NCI-H1436 treated with DMSO at 0.1 percent for 48 hours (cell line): ENCODE measurements at regions not wholly inside any gene's neighbourhood (a gene's known extent, or its start where the extent isn't known, plus 50 kb on each side); places are given as distances from the start of the nearest gene placed in this dataset.

Experiments used
- DNase-seq: peaks from one replicate; lab custom pipeline; 2025; lab: John Stamatoyannopoulos, UW

DNA sequence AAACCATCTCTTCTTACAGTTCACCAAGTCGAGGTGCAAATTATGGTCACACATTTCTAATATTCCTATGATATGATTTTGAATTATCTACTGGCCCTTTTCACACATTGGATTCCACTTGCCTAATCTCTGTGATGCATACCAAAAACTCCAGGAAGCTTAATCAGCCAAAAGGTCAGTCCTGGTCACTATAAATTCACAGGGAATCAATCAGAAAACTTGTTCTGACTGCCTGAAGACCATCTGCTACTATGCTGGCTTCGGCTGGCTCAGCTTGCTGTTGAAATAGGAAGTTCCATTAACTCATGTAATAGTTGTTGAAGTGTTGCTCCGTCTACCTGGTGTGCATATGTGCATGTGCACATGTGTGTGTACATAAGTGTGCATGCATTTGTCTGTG, 142.8 kb upstream of the FLRT2 start:
- DNase-seq = no peak

DNA sequence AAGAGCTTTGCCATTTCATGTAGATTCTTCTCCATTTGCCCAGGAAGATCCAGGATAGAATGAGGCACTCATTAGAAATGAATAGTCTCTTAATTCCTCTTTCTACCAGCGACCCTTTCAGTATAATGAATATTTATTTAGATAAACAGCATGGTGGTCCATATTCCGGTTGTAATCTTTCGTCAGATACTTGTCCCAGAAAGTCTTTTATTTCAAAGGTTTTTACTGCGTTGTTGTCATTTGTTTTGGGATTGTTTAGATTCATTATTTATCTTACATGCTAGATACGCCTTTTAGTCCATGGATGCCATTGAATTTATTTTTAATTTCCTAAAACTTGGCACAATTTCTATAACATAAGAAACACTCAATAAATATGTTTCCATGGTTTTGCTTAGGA, 139.7 kb upstream of the FLRT2 start:
- no peak for DNase-seq

DNA sequence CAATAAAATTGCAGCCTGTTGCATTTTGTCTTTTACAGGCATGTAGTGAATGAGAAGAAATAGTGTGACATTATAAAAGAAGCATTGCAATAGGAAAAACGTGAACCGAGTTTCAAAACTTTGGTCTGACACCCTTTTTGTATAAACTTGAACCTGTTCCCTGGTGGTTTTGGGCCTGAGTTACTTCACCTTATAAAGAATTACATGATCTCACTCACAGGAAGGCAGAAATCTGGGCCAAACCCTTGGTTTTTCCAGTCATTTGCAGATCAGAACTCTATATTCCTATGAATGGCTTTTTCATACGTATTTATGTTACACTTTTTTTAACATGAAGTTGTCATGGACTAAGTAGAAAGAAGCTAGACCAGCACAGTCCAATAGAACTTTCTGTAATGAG, 138.5 kb upstream of the FLRT2 start:
- no peak for DNase-seq

DNA sequence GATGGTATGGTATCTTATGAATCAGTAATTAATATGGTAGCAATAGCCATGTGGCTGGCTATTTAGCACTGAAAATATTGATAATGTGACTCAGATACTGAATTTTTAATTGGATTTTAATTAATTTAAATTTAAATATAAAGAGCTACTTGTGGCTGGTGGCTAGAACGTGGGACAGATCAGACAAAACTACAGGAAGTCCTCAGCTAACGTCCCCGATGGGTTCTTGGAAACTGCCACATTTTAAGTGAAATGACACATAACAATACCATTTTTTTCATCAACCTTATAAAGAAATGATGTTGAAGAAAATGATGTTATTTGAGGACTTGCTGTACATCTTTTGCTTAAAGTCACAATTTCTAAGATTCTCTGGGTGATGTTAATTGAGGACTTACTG, 138.1 kb upstream of the FLRT2 start:
- no peak for DNase-seq

DNA sequence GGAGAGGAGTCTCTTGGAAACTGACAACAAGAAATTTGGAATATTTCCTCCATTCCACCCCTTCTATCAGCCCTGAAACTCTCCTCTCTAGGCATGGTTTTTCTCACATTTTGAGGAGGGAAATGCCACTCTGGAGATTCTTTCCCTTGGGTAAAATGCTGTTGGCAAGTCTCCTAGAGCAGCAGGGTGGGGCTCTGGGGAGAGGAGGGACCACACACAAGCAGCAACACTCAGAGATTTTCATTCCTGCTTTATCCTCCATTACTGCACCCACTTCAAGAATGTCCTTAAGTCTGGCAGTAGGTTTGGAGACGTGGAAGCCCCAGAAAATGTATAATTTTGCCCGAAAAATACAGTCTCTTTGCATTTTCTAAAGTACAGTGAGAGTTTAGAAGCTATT, 130.8 kb upstream of the FLRT2 start:
- DNase-seq = no peak

DNA sequence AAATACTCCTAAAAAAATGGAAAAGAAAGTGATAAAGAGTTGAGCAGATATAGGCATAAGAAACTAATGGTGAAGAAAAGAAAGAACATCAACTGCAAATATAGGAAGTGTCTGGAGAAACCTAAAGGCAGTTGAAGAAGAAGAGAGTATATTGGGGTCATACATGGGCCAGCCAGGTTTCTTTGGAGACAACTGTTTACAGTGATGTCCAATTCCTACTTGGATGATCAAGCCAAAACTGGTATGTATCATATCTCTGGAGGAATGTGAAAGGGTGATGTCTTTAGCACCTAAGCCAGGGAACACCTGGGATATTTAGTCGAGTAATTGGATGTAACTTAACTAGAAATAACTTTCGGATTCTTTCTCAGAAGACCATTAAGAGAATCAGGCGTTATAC, 129.3 kb upstream of the FLRT2 start:
- no peak for DNase-seq

DNA sequence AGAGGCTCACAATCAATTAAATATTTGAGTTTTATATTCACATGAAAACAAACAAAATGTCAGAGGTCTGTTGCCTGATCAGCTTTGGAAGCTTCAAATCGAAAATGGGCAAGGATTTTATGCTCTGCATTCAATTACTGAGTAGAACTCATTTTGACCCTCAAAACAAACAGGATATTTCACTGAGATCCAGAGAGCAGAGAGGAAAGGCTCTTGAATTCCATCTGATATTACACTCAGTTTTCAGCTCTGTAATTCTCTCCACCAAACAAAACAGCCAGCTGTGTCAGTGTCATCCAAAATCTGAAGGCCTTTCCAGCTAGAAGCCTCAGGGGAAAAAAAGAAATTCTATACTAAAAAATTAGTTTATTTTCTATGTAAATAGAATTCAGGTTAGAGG, 128.6 kb upstream of the FLRT2 start:
- no peak for DNase-seq

DNA sequence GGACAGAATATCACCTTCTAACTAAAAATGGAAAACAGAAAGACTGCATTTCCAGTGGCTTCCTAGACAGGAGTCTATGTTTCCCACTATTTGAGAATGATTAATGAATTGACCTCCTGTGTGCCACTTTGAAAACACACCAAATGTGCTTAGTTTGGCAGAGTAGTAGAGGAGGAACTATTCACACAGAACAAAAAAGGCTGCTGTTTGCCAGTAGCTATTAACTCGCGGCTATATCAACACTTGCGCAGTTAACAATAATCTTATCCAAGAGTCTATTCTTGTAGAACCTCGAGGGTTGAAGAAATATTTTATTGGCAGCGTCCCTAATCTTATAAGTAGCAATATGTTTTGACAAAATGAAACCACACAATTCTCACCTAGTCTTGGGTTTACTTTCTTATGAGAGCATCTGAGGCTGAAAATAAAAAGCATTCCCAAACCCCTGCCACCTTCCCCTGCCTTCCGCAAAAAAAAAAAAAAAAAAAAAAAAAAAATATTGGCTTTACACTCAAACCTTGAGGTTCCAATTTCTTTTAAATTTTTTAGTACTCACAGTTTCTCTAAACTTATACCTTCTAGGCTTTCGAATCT, 127.3 kb upstream of the FLRT2 start:
- DNase-seq = no peak

DNA sequence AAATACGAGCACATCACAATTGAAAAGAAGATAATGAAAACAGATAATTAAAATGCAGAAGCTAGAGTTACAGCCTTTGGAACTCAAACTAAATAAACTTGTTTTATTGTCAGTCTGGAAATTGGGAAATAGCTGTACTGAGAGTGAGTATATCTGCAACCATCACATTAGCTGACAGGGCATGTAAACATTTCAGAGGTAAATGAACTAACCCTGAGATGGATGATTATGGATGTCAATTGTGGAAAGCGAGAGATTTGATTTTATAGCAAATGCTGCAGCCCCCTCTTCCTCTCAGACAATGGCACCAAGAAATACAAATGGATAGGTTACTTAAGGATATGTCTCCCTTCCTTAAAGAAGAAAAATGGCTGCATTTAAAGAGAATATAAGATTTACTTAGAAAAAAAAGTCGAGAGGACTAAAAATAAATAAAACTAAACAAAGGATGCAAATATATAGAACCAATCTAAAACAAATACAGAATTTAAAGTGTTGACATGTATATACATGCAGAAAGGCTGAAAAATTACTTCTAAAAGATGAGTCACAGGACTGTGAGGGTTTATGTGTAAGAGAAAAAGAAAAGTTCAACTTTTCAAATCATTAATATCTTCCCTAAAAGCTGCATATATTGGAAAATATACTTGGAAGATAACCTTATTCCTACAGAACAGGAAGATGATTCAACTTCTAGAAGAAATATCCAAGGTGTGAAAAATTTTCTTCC, 120.3 kb upstream of the FLRT2 start:
- no peak for DNase-seq

DNA sequence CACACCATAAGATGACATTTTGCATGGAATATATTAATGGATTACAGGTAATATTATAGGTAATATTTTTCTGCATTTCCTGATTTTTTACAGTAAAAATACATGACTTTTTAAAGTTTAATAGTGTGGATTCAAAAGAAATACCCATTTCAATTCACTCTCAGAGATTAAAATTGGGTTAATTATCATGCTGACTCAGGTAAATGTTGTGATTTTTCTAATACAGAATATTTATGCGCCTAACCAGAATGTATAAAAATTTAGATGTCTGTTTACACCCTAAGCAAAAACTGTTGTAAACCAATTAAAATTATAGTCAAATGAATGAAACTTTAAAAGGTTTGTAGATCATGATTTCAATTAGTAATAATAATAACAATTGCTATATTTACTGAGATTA, 117.2 kb upstream of the FLRT2 start:
- no peak for DNase-seq

DNA sequence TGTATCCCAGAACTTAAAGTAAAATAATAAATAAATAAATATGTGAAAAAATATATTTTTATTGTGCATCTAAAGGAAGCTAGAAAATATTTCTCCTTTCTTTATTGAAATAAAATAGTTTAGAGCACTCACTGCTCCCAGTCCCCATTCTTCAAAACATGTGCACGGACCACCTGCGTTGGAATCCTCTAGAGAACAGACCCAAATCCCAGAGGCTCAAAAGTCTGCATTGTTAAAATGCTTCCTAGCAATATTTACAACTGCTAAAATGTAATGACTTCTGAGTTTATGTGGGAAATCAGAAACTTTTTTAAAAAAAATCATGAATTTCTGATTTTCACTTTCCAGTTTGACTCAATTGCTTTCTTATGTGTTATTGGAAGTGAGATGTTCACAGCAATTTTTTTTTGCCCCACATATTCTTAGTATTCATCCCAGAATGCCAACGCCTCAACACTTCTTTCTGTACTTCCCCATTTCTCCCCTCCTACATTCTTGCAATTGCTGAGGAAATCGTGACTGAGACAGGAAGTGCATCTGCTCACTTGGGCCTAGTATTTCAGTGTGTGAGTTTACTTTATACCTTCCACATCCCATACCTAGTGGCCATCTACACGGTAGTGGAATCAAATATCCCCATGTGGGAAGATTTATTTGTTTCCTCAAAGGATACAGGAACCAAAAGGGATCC, 116.0 kb upstream of the FLRT2 start:
- no peak for DNase-seq

DNA sequence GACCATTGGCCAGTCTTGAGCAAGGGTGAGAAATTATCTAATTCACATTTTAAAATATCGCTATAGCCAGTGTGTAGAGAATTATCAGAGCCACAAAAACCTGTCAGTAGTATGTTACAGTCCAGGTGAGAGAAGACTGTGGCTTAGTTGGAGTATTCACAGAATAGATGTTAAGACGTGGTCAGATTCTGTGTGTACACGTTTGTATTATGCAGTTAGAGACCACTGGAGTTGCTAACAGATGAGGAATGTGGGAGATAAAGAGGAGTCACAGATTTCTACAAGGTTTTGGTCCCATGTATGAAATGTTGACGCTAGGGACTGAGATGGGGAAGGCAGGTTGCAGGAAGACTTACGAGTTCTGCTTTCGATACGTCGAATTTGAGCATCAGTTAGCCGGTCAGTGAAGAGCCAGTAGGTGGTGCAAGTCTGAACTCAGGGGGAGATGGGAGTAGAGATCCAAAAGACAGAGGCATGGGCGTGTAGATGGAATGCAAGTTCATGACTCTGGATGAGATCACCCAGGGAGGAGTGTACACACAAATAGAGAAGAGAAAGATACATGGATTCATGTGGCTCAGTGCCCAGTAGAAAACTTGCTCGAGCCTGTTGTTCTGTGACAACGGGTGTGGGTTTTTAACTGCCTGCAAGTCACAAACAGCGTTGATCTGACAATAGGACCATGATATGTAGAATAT, 114.8 kb upstream of the FLRT2 start:
- DNase-seq = no peak

DNA sequence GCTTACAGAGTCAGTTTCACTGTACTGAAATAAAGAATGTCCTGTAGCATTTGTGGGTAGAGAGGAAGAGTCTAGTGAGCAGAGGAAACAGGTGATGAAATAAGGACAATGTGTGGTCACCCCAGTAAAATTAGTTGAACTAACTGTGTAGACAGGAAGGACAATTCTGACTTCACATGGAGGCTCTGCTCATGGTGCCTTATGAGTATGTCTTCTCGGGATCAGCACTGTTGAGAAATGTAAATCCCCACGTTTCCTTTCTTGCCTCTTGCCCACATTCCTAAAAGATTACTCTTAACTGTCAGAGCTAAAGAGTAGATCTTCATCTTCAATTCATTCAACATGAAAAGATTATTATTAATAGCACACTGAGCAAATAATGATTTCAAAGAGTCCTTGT, 113.2 kb upstream of the FLRT2 start:
- no peak for DNase-seq

DNA sequence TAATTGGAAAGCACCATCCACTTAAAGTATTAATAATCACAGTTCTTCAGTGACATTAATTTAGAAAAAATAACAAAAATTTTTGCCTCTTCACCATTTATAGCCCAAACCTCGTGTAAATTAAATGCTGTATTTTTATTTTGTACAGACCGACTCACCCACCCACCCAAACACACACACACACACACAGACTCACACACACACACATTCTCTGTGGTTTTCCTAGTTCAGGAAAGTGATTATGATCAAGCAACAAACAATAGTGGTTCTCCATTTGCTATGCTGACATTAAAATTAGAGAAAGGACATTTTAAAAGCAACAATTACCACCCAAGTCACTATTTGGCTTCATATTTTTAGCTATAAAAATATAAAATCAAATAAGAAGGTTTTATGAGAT, 112.5 kb upstream of the FLRT2 start:
- no peak for DNase-seq

DNA sequence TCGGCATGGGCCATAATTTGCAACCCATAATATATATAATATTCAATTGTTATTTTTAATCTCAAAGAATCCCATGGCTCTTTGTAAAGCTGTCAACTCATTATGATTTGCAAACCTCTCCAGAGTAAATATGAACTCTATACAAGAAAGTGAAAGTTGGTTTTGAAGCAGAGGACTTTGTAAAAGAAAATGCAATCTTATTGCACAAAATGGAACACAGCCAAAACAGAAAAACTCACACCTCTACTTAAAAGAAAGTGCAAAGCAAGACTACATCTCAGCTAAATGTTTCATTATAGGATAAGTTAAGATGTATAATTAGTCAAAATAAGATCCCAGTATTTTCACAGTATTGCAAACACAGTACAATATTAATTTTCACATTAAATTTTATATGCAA, 111.2 kb upstream of the FLRT2 start:
- no peak for DNase-seq

DNA sequence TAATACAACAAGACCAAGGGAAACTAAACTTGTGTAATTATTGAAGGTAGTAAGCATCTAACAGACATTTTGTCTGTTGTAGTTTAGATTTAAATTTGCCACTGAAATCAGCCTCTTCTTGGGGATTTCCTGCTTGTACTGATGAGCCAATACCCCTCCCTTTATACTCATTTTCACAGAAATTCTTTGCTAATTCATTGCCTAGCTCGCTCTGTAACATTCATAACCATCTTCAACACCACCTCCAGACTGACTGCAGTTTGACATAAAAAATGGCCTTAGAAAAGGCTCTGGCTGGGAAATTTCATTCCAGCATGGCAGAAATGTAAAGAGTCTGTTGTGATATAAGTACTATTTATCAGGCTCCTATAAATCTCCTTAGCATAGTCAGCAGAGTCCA, 109.7 kb upstream of the FLRT2 start:
- no peak for DNase-seq

DNA sequence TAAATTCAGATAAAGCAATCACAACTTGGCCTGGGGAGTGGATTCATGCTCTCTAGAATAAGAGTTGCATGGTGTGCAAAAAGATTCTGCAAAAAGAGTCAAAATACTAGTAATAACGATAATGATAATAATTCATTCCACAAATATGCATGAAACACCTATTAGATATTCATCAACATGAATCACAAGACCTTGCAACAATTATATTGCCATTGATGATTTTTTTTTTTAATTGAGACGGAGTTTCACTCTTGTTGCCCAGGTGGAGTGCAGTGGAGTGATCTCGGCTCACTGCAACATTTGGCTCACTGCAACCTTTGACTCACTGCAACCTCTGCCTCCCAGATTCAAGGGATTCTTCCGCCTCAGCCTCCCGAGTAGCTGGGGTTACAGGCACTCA, 109.2 kb upstream of the FLRT2 start:
- no peak for DNase-seq

DNA sequence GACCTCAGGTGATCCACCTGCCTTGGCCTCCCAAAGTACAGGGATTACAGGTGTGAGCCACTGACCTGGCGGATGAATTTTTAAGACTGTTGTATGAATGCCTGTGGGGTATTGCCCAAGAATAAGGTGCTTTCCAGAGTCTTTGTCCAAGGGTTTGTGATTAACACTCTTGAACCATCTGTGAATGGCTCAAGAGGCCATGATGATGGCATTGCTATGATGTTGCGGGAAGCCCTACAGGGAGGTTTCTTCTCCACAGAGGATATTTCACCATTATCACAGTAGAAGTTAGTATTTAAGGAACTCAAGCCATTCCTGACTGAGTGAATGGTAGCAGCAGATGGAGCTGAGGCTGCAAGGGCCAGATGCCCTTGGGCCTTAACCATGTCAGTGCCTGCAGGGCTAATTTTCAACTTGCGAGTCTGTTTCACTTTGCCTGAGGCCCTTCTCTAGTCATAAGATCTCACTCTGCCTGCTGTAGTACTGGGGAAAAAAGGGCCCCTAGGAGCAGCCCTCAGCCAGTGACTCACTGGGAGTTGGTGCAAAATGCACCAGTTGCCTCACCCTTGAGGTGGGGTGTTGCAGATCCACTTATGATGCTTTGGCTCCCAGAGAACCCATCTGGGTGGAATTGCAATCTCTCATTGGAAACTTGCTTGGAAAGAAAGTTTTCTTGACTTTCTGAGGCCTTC, 108.6 kb upstream of the FLRT2 start:
- DNase-seq = no peak

DNA sequence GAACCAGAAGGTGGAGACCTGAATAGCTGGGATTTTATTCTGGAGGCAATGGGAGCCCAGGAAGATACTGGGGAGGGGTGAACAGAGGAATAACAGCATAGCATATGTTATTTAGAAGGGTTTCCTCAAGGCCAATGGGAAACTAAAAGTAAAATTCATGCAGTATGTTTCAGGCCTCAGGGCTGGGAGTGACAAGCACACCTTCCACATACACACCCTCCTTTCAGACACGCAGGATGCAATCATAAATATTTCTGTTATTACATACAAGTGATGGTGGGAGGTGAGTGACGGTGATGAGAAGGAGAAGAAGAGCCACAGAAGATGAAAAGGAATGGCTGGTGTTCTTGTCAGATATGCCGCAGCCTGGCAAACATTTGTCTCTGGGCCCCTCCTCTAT, 106.1 kb upstream of the FLRT2 start:
- DNase-seq = no peak

DNA sequence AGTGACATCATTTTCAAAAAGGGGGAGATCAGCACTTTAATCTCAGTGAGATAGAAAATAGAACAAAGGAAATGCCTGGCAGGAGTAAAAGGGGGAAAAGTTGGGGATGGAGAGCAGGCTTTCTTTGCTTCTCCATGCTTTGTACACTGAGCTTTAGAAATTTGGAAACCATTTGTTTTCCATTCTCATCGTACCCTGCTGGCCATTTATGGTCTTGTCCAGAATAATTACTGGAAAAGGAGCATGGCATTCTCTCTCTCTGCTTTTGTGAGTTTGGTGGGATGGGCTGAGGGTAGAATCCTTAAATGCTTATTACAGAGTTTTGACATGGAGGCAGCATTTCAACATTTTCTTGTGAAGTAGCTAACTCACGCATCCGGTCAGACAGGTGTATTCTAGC, 104.4 kb upstream of the FLRT2 start:
- no peak for DNase-seq

DNA sequence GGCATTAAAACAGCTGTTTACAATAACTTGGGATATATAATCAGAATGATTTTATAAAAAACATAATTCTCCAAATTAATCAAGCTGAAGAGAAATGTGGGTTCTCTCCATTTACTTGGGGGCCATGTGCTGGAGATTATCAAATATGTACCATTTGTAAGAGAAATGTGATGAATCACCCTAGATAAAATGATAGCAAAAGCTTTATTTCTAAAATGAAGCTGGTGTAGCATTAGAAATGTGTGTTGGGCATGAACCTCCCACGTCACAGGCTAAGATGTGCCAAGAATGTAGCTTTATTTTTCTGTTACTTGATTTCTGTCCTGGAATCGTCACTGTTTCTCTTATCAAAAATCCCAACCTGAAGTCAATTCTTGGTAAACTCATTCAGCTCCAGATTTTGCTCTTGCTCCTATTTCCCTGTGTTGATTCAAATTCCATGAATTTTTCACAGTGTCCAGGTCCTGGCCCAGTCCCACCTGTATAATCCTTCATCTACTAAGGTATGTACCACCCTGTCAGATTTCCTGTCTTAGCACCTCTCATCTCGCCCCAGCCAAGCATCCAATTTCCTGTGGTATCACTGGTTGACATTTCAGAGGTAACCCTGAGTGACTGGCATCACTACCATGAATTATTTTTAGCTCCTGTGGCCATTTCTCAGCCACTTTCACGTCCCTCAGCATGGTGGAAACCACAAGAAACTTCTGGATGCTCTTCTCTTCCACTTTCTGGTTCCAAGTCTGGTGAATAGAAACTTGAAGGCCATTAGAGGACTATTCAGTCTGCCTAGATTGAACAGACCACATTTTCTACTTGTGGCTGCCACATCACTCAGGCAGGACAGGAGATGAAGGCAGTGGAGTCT, 103.6 kb upstream of the FLRT2 start:
- DNase-seq = no peak

DNA sequence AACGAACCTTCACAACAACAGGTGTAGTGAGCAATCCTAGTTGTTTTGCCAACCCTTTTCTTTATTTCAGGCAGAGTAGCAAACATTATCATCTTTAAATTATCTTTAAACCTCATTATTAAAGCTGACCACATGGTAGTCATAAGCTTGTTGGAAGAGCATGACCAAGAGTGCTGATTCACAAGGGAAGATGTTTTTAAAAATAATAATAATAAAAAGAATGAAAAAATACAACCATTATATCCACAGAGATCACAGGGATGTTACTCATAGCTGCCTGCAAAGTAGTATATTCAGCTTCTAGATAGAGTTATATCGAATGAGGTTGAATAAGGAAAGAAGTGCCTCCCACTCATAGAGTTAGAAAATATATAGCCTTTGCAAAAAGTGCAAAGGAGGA, 101.0 kb upstream of the FLRT2 start:
- DNase-seq = no peak
